ENCODE measurements at regions not wholly inside any gene's neighbourhood (a gene's known extent, or its start where the extent isn't known, plus 50 kb on each side); places are given as distances from the start of the nearest gene placed in this dataset.

- DNase-seq, result no peak
Observed at GRCh38 chr15:55016225-55016624, 180.5 kb downstream of the RSL24D1 start.

- DNase-seq, result no peak
Observed at GRCh38 chr15:55015093-55015445, 181.7 kb downstream of the RSL24D1 start.

GRCh38 chr15:55014391-55015092 lies 182.2 kb downstream of the RSL24D1 start:
- no peak for DNase-seq

GRCh38 chr15:55008421-55008820 lies 188.3 kb downstream of the RSL24D1 start:
- DNase-seq, result no peak

GRCh38 chr15:55007561-55007960 lies 189.2 kb downstream of the RSL24D1 start:
- peak; percentile 2 for DNase-seq

- DNase-seq, result no peak
Observed at GRCh38 chr15:55005679-55006078, 191.1 kb downstream of the RSL24D1 start.

- DNase-seq, result no peak
Observed at GRCh38 chr15:55003965-55004873, 192.5 kb downstream of the RSL24D1 start.

GRCh38 chr15:54998661-54999060 lies 198.1 kb downstream of the RSL24D1 start:
- DNase-seq, result no peak

GRCh38 chr15:54990793-54991192 lies 205.9 kb downstream of the RSL24D1 start:
- no peak for DNase-seq

- no peak for DNase-seq
Observed at GRCh38 chr15:54987881-54988280, 208.9 kb downstream of the RSL24D1 start.

- no peak for DNase-seq
Observed at GRCh38 chr15:54979964-54980363, 216.8 kb downstream of the RSL24D1 start.

GRCh38 chr15:54962637-54963036 lies 234.1 kb downstream of the RSL24D1 start:
- no peak for DNase-seq

GRCh38 chr15:54960266-54960665 lies 236.5 kb downstream of the RSL24D1 start:
- DNase-seq, result no peak

- no peak for DNase-seq
Observed at GRCh38 chr15:54941417-54941816, 255.3 kb downstream of the RSL24D1 start.

- no peak for DNase-seq
Observed at GRCh38 chr15:54917312-54917711, 279.4 kb downstream of the RSL24D1 start.

GRCh38 chr15:54915380-54915779 lies 281.4 kb downstream of the RSL24D1 start:
- DNase-seq, result no peak

GRCh38 chr15:54884312-54884711 lies 312.4 kb downstream of the RSL24D1 start:
- peak; percentile 8 for DNase-seq

GRCh38 chr15:54859982-54860381 lies 336.8 kb downstream of the RSL24D1 start:
- no peak for DNase-seq

- no peak for DNase-seq
Observed at GRCh38 chr15:54854667-54855066, 342.1 kb downstream of the RSL24D1 start.

- no peak for DNase-seq
Observed at GRCh38 chr15:54850101-54850500, 346.6 kb downstream of the RSL24D1 start.

- no peak for DNase-seq
Observed at GRCh38 chr15:54843006-54843405, 353.7 kb downstream of the RSL24D1 start.

- DNase-seq, result no peak
Observed at GRCh38 chr15:54841701-54842305, 354.9 kb downstream of the RSL24D1 start.

- DNase-seq, result no peak
Observed at GRCh38 chr15:54840621-54841398, 355.9 kb downstream of the RSL24D1 start.
